HepG2 (cell line): ENCODE measurements at regions not wholly inside any gene's neighbourhood (a gene's known extent, or its start where the extent isn't known, plus 50 kb on each side); places are given as distances from the start of the nearest gene placed in this dataset.

ENCODE experiments used
- HDAC1 ChIP-seq: sonication (generic); formaldehyde crosslinking; IDR thresholded peaks from 2 replicates; pipeline ENCODE4 v1.5.1; 2020; ENCODE audit warnings: mild to moderate bottlenecking, missing genetic modification reagents
- KLF11 ChIP-seq: IDR thresholded peaks from 2 replicates; pipeline ENCODE4 v1.6.1; 2016; ENCODE audit warnings: missing compliant biosample characterization
- KMT2A ChIP-seq: sonication (generic); formaldehyde crosslinking; IDR thresholded peaks from 2 replicates; pipeline ENCODE4 v1.4.0; 2020; ENCODE audit warnings: missing genetic modification reagents
- RXRB ChIP-seq: IDR thresholded peaks from 2 replicates; pipeline ENCODE4 v1.6.1; 2016; ENCODE audit warnings: borderline replicate concordance, missing genetic modification reagents, missing compliant biosample characterization
- SRSF9 ChIP-seq: fragments of 200-400 bp; formaldehyde crosslinking; IDR thresholded peaks from 2 replicates; pipeline ENCODE4 v1.6.1; 2018; ENCODE audit warnings: borderline replicate concordance, mild to moderate bottlenecking, low read depth, low read length; ENCODE audit not compliant: insufficient read depth, poor library complexity, severe bottlenecking
- TAF1 ChIP-seq: sonication (generic); formaldehyde crosslinking; IDR thresholded peaks from 2 replicates; pipeline ENCODE4 v1.4.0; 2020; ENCODE audit warnings: missing genetic modification reagents
- YEATS2 ChIP-seq: sonication (generic); formaldehyde crosslinking; IDR thresholded peaks from 2 replicates; pipeline ENCODE4 v1.4.0; 2020; ENCODE audit warnings: missing genetic modification reagents, borderline replicate concordance
- ZNF354B ChIP-seq: sonication (generic); formaldehyde crosslinking; IDR thresholded peaks from 2 replicates; pipeline ENCODE4 v1.8.0; 2022; ENCODE audit warnings: mild to moderate bottlenecking, missing genetic modification reagents
- ZNF550 ChIP-seq: sonication (generic); formaldehyde crosslinking; IDR thresholded peaks from 2 replicates; pipeline ENCODE4 v1.4.0; 2020; ENCODE audit warnings: mild to moderate bottlenecking, missing genetic modification reagents, borderline replicate concordance
- ZNF652 ChIP-seq: IDR thresholded peaks from 2 replicates; pipeline ENCODE4 v1.6.1; 2016; ENCODE audit warnings: low read depth, borderline replicate concordance
- ZNF772 ChIP-seq: sonication (generic); formaldehyde crosslinking; IDR thresholded peaks from 2 replicates; pipeline ENCODE4 v1.5.0; 2020; ENCODE audit warnings: mild to moderate bottlenecking, missing genetic modification reagents
- ZSCAN21 ChIP-seq: sonication (generic); formaldehyde crosslinking; IDR thresholded peaks from 2 replicates; pipeline ENCODE4 v1.8.0; 2022; ENCODE audit warnings: mild to moderate bottlenecking, missing genetic modification reagents, moderate library complexity, borderline replicate concordance
- TF ChIP-seq, protein P1 (sequence below): IDR thresholded peaks from 2 replicates; pipeline ENCODE4 v1.4.0; 2020; ENCODE audit warnings: mild to moderate bottlenecking, missing genetic modification reagents
- TF ChIP-seq, protein P2 (sequence below): IDR thresholded peaks from 2 replicates; pipeline ENCODE4 v1.6.1; 2016; ENCODE audit warnings: low read depth, missing genetic modification reagents, missing compliant biosample characterization
- TF ChIP-seq, protein P3 (sequence below): sonication (generic); formaldehyde crosslinking; IDR thresholded peaks from 2 replicates; pipeline ENCODE4 v1.4.0; 2020; ENCODE audit warnings: missing genetic modification reagents
- TF ChIP-seq, protein P4 (sequence below): IDR thresholded peaks from 2 replicates; pipeline ENCODE4 v1.6.1; 2016; ENCODE audit warnings: low read depth, borderline replicate concordance
- TF ChIP-seq, protein P5 (sequence below): IDR thresholded peaks from 2 replicates; pipeline ENCODE4 v1.6.1; 2016

DNA sequence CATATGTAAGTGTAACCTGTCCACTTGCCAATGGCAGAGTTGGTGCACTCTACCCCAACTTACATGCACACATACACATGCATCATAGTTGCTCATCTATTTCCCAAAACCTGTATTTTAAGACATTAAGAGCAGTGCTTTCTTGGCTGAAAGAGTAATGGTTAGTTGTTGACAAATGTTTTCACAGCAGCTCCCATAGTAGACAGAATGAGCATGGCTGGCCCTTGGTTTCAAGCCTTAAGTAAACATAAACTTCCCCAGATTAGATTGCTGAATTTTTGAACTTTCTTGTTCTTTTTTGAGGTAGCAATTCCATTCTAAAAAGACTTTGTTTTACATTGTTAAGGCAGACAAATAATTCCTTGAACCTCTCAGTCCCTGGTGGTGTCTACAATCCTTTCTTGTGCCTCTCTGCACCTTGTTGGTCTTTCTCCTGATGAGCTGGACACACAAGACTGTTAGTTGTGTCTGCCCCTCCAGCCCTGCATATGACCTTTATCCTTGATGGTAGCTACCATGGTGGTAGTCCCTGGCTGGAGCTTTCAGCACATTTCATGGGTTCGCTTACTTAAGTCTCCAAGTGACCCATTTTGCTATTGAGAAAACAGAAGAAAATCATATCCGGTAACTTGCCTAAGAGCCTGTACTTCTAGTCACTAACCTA lies 580.1 kb upstream of the ID2 start (continued):
- TF ChIP-seq SRSF9 (no peak), TAF1 (CRISPR knock-in tag) (no peak), ZNF550 (CRISPR knock-in tag) (no peak), YEATS2 (no peak), ZNF652 (no peak), ZNF354B (no peak), HDAC1 (CRISPR knock-in tag) (peak; percentile 14; the same call in 1 of the 2 replicates), ZNF772 (CRISPR knock-in tag) (0 out of 2 replicates have a peak, but pooled peaks have one; percentile 28), RXRB (CRISPR knock-in tag) (peak; percentile 14; the same call in 1 of the 2 replicates), KLF11 (no peak), ZSCAN21 (CRISPR knock-in tag) (no peak), KMT2A (CRISPR knock-in tag) (no peak)
- TF ChIP-seq, protein P1, sequence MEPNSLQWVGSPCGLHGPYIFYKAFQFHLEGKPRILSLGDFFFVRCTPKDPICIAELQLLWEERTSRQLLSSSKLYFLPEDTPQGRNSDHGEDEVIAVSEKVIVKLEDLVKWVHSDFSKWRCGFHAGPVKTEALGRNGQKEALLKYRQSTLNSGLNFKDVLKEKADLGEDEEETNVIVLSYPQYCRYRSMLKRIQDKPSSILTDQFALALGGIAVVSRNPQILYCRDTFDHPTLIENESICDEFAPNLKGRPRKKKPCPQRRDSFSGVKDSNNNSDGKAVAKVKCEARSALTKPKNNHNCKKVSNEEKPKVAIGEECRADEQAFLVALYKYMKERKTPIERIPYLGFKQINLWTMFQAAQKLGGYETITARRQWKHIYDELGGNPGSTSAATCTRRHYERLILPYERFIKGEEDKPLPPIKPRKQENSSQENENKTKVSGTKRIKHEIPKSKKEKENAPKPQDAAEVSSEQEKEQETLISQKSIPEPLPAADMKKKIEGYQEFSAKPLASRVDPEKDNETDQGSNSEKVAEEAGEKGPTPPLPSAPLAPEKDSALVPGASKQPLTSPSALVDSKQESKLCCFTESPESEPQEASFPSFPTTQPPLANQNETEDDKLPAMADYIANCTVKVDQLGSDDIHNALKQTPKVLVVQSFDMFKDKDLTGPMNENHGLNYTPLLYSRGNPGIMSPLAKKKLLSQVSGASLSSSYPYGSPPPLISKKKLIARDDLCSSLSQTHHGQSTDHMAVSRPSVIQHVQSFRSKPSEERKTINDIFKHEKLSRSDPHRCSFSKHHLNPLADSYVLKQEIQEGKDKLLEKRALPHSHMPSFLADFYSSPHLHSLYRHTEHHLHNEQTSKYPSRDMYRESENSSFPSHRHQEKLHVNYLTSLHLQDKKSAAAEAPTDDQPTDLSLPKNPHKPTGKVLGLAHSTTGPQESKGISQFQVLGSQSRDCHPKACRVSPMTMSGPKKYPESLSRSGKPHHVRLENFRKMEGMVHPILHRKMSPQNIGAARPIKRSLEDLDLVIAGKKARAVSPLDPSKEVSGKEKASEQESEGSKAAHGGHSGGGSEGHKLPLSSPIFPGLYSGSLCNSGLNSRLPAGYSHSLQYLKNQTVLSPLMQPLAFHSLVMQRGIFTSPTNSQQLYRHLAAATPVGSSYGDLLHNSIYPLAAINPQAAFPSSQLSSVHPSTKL: peak; percentile 43; the same call in 1 of the 2 replicates
- TF ChIP-seq, protein P2, sequence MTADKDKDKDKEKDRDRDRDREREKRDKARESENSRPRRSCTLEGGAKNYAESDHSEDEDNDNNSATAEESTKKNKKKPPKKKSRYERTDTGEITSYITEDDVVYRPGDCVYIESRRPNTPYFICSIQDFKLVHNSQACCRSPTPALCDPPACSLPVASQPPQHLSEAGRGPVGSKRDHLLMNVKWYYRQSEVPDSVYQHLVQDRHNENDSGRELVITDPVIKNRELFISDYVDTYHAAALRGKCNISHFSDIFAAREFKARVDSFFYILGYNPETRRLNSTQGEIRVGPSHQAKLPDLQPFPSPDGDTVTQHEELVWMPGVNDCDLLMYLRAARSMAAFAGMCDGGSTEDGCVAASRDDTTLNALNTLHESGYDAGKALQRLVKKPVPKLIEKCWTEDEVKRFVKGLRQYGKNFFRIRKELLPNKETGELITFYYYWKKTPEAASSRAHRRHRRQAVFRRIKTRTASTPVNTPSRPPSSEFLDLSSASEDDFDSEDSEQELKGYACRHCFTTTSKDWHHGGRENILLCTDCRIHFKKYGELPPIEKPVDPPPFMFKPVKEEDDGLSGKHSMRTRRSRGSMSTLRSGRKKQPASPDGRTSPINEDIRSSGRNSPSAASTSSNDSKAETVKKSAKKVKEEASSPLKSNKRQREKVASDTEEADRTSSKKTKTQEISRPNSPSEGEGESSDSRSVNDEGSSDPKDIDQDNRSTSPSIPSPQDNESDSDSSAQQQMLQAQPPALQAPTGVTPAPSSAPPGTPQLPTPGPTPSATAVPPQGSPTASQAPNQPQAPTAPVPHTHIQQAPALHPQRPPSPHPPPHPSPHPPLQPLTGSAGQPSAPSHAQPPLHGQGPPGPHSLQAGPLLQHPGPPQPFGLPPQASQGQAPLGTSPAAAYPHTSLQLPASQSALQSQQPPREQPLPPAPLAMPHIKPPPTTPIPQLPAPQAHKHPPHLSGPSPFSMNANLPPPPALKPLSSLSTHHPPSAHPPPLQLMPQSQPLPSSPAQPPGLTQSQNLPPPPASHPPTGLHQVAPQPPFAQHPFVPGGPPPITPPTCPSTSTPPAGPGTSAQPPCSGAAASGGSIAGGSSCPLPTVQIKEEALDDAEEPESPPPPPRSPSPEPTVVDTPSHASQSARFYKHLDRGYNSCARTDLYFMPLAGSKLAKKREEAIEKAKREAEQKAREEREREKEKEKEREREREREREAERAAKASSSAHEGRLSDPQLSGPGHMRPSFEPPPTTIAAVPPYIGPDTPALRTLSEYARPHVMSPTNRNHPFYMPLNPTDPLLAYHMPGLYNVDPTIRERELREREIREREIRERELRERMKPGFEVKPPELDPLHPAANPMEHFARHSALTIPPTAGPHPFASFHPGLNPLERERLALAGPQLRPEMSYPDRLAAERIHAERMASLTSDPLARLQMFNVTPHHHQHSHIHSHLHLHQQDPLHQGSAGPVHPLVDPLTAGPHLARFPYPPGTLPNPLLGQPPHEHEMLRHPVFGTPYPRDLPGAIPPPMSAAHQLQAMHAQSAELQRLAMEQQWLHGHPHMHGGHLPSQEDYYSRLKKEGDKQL (CRISPR knock-in tag): no peak
- TF ChIP-seq, protein P3, sequence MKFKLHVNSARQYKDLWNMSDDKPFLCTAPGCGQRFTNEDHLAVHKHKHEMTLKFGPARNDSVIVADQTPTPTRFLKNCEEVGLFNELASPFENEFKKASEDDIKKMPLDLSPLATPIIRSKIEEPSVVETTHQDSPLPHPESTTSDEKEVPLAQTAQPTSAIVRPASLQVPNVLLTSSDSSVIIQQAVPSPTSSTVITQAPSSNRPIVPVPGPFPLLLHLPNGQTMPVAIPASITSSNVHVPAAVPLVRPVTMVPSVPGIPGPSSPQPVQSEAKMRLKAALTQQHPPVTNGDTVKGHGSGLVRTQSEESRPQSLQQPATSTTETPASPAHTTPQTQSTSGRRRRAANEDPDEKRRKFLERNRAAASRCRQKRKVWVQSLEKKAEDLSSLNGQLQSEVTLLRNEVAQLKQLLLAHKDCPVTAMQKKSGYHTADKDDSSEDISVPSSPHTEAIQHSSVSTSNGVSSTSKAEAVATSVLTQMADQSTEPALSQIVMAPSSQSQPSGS (CRISPR knock-in tag): no peak
- TF ChIP-seq, protein P4, sequence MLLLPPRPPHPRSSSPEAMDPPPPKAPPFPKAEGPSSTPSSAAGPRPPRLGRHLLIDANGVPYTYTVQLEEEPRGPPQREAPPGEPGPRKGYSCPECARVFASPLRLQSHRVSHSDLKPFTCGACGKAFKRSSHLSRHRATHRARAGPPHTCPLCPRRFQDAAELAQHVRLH (CRISPR knock-in tag): no peak
- TF ChIP-seq, protein P5, sequence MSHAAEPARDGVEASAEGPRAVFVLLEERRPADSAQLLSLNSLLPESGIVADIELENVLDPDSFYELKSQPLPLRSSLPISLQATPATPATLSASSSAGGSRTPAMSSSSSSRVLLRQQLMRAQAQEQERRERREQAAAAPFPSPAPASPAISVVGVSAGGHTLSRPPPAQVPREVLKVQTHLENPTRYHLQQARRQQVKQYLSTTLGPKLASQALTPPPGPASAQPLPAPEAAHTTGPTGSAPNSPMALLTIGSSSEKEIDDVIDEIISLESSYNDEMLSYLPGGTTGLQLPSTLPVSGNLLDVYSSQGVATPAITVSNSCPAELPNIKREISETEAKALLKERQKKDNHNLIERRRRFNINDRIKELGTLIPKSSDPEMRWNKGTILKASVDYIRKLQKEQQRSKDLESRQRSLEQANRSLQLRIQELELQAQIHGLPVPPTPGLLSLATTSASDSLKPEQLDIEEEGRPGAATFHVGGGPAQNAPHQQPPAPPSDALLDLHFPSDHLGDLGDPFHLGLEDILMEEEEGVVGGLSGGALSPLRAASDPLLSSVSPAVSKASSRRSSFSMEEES: no peak
